Large intestine (tissue), 3 donors: ENCODE measurements at regions not wholly inside any gene's neighbourhood (a gene's known extent, or its start where the extent isn't known, plus 50 kb on each side); places are given as distances from the start of the nearest gene placed in this dataset.

Experiments used
- DNase-seq, 2 donors: peaks; one replicate each; pipeline versions ENCODE4 v3.0.0 to v3.0.0-alpha.2; 2013
- H3K27ac ChIP-seq: one replicate; pipeline ENCODE4 v1.5.1; 2013; ENCODE audit warnings: low read length
- H3K27me3 ChIP-seq: 2 replicates; pipeline ENCODE4 v1.6.1; 2013; ENCODE audit warnings: low read length; ENCODE audit not compliant: control insufficient read depth, insufficient read depth
- H3K36me3 ChIP-seq: 2 replicates; pipeline ENCODE4 v1.6.1; 2013; ENCODE audit warnings: low read length; ENCODE audit not compliant: control insufficient read depth, insufficient read depth
- H3K4me1 ChIP-seq: one replicate; pipeline ENCODE4 v1.6.1; 2013; ENCODE audit warnings: low read length; ENCODE audit not compliant: control insufficient read depth, insufficient read depth
- H3K4me3 ChIP-seq: one replicate; pipeline ENCODE4 v1.5.1; 2013; ENCODE audit warnings: low read length
- H3K9me3 ChIP-seq: one replicate; pipeline ENCODE4 v1.6.1; 2013; ENCODE audit warnings: mild to moderate bottlenecking, low read depth, low read length, moderate library complexity; ENCODE audit not compliant: control insufficient read depth
- WGBS: methylation state at CpG from one replicate; pipeline ENCODE4 v1.1.5; 2013; ENCODE audit warnings: low lambda C conversion rate; ENCODE audit not compliant: insufficient coverage; 5-methylcytosine and 5-hydroxymethylcytosine counted together

DNA sequence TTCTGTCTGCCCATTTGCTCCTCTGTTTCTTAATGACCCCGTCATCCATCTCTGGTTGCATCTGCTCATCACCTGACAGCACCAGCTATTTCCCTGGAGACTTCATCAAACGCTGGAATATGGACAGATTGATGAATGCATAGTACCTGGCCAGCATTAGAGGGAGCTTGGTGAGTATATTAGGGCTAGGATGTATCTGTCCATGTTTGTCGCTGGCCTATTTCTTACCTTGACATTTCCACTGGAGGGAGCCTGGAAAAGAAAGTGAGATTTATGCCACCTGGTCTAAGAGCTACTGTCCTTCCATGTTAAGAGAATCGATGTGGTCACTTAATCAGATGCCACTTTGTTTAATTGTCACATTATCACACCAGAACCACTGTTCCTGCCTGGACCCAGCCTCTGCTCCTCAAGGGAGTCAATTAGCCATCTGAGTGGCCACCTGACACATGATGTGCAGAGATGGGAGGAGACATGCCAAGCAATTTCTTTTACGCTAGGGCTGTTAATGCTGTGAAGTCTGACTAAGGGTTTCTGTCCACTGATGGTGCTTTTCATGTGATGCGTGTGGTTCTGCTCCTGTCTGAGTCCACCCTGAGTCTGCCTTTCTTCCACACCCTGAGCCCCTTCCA lies 75.3 kb upstream of the SFSWAP start:
- H3K27ac ChIP-seq: no peak overlapping the region
- WGBS: 86% methylated on average over 1 of the region's 6 CpGs
- no peak for DNase-seq
- no peaks in the 10 kb centered on the region for H3K36me3 ChIP-seq
- H3K27me3 ChIP-seq: no peaks in the 10 kb centered on the region
- H3K9me3 ChIP-seq: no peaks in the 10 kb centered on the region
- H3K4me3 ChIP-seq: no peak overlapping the region
- H3K4me1 ChIP-seq: no peaks in the 10 kb centered on the region

- Histone ChIP-seq H3K27me3 (no peaks in the 10 kb centered on the region), H3K27ac (no peak overlapping the region), H3K36me3 (no peaks in the 10 kb centered on the region), H3K9me3 (no peaks in the 10 kb centered on the region), H3K4me1 (no peaks in the 10 kb centered on the region), H3K4me3 (no peak overlapping the region)
- 100% methylated on average over 5 of the region's 8 CpGs for WGBS
- DNase-seq: no peak
These were observed 74.6 kb upstream of the SFSWAP start for GRCh38 chr12:131636266-131636665.

GRCh38 chr12:131636940-131637750 lies 73.7 kb upstream of the SFSWAP start:
- Histone ChIP-seq H3K36me3 (no peaks in the 10 kb centered on the region), H3K9me3 (no peaks in the 10 kb centered on the region), H3K27ac (no peak overlapping the region), H3K4me3 (no peak overlapping the region), H3K27me3 (no peaks in the 10 kb centered on the region), H3K4me1 (no peaks in the 10 kb centered on the region)
- no CpG with 5 or more reads among the region's 18 CpGs for WGBS
- no peak for DNase-seq

DNA sequence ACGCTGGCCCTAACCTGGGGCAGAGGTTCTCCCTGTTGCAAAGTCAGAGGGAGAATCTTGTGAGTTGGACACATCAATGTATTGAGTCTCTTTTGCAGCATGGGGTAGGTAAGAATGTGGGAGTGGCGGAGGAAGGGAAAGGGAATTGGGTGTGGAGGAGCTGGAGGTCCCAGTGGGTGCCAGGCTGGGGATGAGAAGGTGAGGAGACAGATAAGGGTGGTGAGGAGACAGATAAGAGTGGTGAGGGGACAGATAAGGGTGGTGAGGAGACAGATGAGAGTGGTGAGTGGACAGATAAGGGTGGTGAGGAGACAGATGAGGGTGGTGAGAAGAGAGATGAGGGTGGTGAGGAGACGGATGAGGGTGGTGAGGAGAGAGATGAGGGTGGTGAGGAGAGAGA lies 72.9 kb upstream of the SFSWAP start:
- Histone ChIP-seq H3K4me1 (no peaks in the 10 kb centered on the region), H3K9me3 (no peaks in the 10 kb centered on the region), H3K36me3 (no peaks in the 10 kb centered on the region), H3K27me3 (no peaks in the 10 kb centered on the region), H3K27ac (no peak overlapping the region), H3K4me3 (no peak overlapping the region)
- no peak for DNase-seq
- WGBS: 43% methylated on average over 1 of the region's 3 CpGs

- DNase-seq: no peak
- H3K9me3 ChIP-seq: no peaks in the 10 kb centered on the region
- H3K4me3 ChIP-seq: no peak overlapping the region
- H3K4me1 ChIP-seq: no peaks in the 10 kb centered on the region
- no peaks in the 10 kb centered on the region for H3K36me3 ChIP-seq
- no peaks in the 10 kb centered on the region for H3K27me3 ChIP-seq
- WGBS: no CpG with 5 or more reads among the region's 12 CpGs
- no peak overlapping the region for H3K27ac ChIP-seq
These were observed 71.5 kb upstream of the SFSWAP start for GRCh38 chr12:131639270-131639940.

- no peak overlapping the region for H3K27ac ChIP-seq
- no peak overlapping the region for H3K4me3 ChIP-seq
- H3K4me1 ChIP-seq: no peaks in the 10 kb centered on the region
- no peaks in the 10 kb centered on the region for H3K36me3 ChIP-seq
- no peak for DNase-seq
- no CpG with 5 or more reads among the region's 7 CpGs for WGBS
- no peaks in the 10 kb centered on the region for H3K9me3 ChIP-seq
- no peaks in the 10 kb centered on the region for H3K27me3 ChIP-seq
These were observed 70.4 kb upstream of the SFSWAP start for GRCh38 chr12:131640525-131640924.

- no peaks in the 10 kb centered on the region for H3K9me3 ChIP-seq
- H3K4me3 ChIP-seq: no peak overlapping the region
- no peak overlapping the region for H3K27ac ChIP-seq
- WGBS: no CpG with 5 or more reads among the region's 9 CpGs
- H3K36me3 ChIP-seq: no peaks in the 10 kb centered on the region
- H3K27me3 ChIP-seq: no peaks in the 10 kb centered on the region
- no peak for DNase-seq
- no peaks in the 10 kb centered on the region for H3K4me1 ChIP-seq
These were observed 69.6 kb upstream of the SFSWAP start for GRCh38 chr12:131641315-131641714.

GRCh38 chr12:131642101-131642540 lies 68.8 kb upstream of the SFSWAP start:
- H3K27me3 ChIP-seq: no peaks in the 10 kb centered on the region
- H3K27ac ChIP-seq: no peak overlapping the region
- no peaks in the 10 kb centered on the region for H3K4me1 ChIP-seq
- H3K4me3 ChIP-seq: no peak overlapping the region
- H3K36me3 ChIP-seq: no peaks in the 10 kb centered on the region
- H3K9me3 ChIP-seq: no peaks in the 10 kb centered on the region
- no CpG with 5 or more reads among the region's 8 CpGs for WGBS
- no peak for DNase-seq

DNA sequence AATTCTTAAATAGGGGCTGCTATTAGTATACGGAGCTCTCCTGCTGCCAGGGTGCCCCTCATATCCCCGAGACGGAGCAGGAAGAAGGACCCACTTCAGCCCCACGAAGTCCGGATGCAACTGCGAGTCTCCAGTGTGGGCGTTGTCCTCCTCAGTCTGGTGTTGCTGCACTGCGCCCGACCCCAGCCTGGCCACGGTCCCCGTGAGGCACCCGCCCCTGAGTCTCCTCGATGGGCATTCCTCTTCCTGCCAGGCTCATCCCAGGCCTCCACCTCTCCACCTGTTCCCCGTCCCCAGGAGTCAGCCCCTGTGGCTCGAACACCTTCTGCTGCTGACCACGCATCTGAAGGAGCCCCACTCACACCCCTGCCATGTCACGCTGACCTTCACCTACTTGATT lies 68.1 kb upstream of the SFSWAP start:
- Histone ChIP-seq H3K4me3 (no peak overlapping the region), H3K27ac (no peak overlapping the region), H3K9me3 (no peaks in the 10 kb centered on the region), H3K4me1 (no peaks in the 10 kb centered on the region), H3K27me3 (no peaks in the 10 kb centered on the region), H3K36me3 (no peaks in the 10 kb centered on the region)
- 73% methylated on average over 2 of the region's 17 CpGs for WGBS
- DNase-seq: no peak

DNA sequence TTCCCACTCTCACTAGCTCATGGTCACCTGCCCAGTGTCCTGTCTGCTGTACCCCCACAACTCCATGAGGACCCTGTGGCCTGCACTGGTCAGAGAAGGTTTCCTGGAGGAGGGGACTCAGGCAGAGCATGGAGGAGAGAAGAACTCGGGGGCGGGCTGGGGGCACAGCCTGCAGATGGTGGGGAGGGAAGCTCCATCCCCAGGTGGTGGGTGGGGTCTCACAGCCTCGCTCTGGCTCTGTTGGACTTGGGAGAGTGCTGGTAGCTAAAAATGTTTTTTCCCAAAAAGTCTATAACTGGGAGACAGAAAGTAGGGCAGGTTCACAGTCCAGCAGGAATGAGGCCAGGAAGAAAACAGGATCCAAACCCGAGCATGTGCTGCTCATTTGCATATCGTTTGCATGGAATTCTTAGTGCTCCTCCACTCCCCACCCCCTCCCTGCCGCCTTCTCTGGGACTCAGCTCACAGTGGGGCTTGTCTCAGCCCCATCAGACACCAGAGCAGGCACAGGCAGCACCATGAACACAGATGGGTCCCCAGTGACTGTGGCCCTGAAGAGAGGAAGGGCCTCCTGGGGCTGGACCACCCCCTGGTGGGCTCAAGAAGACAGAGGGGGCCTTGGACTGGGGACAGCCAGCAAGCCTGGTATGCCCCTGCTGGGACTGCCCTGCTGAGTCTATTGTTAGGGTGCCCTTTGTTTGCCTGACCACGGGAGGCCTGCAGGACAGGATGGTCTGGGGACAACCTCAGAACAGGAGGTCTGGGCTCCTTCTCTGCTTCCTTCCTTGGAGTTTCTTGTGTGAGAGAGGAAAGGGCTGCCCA lies 67.0 kb upstream of the SFSWAP start:
- Histone ChIP-seq H3K9me3 (no peaks in the 10 kb centered on the region), H3K27ac (no peak overlapping the region), H3K4me1 (no peaks in the 10 kb centered on the region), H3K36me3 (no peaks in the 10 kb centered on the region), H3K27me3 (no peaks in the 10 kb centered on the region), H3K4me3 (no peak overlapping the region)
- 80% methylated on average over 1 of the region's 7 CpGs for WGBS
- DNase-seq: no peak
